ENCODE measurements at regions not wholly inside any gene's neighbourhood (a gene's known extent, or its start where the extent isn't known, plus 50 kb on each side); places are given as distances from the start of the nearest gene placed in this dataset.

DNA sequence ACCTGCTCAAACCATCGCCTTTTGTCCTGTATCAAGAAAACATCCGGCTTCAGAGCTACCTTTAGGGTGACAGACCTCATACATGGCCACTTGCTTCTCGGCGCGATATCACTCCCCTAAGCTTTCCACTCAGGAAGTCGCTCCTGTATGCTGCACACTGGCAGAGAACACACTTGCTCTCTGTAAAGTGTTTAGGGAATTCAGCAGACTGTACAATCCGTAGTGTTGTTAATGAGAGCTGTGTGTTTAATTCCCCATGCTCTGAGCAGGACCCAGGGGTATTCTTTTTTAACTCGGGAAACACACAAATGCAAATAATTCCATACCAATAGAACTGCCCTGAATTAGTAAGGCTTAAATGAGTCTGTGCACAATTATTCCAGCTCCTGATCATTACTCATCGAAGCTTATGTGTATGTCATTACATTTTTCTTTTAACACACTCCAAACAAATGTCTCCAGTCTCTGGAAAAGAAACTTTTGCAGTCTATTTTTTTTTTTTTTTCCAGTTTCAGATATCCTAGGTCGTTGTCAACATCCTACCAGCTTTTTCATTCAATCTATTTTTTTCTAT lies 338.7 kb upstream of the ARID1B start:
- DNase-seq = peak; percentile 44

DNA sequence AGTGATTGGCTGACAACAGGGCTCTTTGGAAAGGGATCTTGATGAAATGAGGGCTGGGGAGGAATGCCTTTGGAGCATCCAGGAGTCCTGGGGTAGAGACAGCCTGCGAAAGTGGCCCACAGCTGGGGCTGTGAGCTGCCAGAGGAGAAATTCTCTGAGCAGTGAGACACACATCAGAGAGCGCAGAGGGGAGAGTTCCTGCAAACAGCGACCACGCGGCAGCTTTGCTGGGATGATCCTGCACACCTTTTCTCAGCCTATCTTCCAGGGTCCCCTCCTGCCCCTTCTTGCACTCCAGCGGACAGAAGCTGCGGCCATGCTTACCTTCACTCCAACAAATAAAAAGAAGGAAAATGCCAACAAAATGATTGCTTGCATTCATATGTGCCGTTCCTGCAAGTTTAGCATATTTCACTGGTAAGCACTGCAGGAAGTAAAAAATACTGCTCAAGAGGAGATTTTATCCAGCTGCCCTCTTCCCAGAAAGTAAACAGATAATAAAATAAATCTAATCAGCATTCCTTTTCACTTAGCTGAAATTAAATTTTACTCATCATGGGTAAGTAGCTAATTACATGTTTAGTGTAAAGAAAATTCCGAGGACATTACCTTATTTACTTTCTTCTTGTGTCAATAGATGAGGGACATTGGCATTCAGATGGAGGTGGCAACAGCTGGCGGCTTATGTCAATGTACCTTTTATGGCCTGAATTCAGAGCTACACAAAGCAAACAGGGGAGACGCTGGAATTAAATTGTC lies 339.9 kb upstream of the ARID1B start:
- no peak for DNase-seq

DNA sequence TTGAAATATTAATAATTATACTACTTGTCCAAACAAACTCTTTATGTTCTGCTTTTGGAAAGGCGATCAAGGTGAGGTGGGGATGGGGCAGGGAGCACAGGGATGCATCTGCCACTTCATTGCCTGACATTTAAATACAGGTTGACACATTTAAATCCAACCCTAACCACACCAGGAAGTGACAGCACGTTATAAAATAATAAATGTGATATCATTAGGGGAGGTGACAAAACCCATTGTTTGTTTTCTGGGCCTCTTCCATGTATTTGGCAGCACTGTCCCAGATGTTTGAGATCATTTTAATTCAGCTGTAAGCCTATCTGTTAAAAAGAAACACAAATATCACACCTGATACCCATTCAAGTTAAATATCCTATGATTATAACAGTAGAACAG lies 342.4 kb upstream of the ARID1B start:
- DNase-seq = no peak

DNA sequence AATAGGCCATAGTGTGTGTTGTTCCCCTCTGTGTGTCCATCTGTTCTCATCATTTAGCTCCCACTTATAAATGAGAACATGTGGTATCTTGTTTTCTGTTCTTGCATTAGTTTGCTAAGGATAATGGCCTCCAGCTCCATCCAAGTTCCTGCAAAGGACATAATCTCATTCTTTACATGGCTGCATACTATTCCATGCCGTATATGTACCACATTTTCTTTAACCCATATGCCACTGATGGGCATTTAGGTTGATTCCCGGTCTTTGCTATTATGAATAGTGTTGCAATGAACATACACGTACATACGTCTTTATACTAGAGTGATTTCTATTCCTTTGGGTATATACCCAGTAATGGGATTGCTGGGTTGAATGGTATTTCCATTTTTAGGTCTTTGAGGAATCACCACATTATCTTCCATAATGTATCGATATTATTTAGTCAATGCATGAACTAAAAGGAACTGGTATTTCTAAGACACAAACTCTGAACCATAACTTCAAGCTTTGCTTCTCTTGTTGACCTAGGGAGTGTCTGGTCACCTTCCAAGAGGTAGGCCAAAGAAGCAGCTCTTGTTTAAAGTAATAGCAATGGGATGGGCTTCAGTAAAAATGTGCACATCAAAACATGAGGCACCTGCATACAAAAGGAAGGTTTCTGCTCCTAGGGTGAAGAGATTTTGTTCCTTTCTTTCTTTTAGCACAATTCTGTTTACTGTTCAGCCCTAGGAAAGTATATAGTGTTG lies 343.0 kb upstream of the ARID1B start:
- no peak for DNase-seq

DNA sequence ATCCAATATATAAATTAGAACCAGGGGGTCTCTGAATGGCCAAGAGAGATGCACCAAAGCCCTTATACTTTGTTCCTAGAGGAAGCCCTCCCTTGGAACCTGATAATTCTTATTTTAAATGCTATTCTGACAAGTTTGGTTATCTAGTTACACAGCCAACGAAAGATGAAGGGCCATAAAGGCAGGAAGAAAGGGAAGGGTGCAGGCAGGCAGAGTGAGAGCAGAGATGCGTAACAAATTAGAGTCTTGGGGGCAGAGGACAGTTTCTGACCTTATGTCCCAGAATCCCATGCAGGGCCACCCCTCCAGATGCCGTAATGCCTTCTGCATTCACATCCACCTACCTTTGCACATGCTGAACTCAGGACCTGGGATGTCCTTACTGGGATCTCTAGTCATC lies 344.6 kb upstream of the ARID1B start:
- no peak for DNase-seq

DNA sequence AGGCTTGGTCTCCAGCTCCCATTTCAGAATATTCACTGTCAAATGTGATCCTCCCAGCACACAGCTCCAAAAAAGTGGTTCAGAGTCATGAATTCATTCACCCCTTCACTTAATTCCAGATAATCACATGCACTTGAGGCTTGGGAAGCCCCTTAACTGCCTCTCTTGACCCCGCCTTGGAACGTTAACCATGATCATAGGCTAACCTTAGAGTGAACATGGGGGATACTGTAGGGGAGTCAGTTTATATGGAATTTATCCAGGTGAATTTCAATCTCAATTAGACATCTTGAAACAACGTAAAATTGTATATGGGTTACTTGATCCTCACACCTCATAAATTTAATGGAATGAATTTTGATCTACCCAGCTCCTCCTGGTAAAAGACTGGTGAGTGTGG lies 346.8 kb upstream of the ARID1B start:
- DNase-seq = no peak

DNA sequence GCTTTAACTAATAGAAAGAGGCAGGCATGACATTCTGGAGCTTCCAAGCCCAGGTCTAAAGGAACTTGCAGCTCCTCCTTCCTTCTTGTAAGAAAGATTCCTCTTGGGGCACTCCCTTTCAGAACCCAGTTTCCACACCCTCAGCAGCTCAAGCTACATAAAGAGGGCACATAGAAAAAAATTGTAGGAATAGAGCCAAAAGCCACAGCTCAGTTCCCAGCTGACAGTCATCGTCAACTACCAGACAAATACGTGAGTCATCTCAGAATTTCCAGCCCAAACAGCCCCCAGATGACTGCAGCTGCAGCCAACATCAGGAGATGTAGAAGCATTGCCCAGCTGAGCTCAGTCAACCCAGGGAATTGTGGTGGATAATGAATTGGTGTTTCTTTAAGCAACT lies 349.8 kb upstream of the ARID1B start:
- peak; percentile 96 for DNase-seq

DNA sequence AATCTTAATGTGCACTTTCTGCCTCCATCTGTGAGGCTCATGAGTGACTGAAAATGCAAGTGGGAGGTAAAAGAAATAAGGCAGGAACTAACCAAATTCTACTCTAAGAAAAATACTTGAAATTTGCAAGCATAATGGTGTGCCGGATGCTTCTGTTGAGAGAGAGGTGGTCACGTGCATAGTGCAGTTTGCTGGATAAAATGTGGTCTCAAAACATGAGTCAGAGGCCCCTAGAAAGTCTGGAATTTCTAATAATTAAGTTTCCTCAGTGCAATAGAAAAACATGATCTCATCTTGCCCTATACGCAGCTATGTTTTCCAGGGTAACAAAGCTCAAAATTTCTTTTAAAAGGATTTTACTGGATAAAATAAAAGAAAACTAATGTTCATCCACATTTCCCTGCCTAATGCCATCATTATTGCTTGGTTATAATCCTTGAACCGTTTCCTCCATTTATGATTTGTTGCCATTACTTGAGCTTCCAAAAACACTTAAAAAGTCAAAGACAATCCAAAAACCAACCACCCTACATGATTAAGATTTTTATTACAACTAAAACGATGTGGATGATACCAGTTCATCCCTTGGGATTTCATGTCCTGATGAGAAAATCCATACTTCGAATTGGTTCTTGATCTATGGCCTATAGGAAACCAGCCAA lies 351.7 kb upstream of the ARID1B start:
- DNase-seq = peak; percentile 94

DNA sequence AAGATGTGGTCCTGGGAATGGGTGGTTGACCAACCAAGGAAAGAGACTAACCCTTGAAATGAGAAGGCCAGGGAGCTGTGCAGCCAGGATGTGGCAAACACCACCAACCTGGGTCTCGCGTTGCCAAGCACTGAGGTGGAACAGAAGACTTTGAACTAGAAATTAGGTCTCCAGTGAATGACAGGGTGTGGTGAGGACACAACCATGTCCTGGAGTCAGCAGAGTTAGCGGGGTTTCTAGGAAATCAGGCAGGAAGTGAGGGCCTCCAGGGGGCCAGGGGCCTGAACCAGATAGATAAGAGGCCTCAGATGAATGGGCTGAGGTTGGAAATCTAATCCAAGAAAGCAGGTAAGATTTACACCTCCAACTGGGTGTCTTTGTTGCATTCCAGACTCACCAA lies 353.3 kb upstream of the ARID1B start:
- DNase-seq = no peak

DNA sequence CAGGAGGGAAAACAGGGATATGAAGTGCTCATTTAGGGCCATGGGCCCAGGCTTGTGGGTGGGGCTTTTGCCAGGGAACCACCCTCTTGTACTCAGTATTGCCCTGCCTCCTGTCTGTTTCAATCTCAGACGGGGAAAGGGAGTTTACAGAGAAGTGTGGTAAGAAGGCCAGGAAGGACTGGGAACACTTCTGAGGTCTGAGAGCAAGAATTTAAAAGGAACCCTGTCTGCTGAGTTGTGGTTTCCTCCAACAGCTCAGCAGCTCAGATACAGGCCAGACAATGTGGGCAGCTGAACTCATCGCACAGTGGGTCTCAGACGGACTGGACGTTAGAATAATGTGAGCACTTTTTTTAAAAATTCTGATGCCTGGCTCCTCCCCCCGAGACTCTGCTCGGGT lies 354.1 kb upstream of the ARID1B start:
- no peak for DNase-seq

DNA sequence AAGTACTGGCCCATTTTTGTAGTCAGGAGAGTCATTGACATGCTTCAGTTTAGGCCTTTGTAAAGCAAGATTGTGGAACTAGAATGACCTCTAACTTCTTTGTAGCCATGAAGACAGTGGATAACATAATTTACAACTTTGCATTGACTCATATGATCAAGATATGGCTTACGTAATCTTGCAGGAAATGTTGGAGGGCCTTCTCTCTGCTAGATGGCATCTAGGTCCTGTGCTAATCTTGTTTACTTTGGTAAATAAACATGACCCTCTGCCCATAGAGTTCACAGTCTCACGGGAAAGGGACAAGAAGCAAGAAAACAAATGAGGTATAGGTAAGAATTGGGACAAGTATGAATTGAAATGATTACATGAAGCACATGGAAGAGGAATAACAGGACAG lies 355.2 kb upstream of the ARID1B start:
- no peak for DNase-seq

DNA sequence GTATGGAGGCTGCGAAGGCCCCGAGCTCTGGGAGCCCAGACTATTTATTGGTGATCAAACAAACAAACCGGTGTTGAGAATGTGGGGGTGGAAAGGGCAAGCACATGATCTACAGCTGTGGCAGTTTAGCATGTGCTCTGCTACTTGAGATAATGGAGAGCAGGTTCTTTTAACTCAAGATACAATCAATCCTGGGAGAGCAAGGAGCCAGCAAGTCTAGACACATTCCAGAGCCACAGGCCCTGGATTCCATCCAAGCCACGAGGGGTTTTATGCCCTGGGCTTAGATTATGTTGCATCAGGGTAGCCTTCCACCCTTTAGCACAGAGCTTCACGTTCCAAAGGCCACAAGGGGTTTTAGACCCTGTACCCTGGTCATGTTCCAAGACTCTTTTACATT lies 355.9 kb upstream of the ARID1B start:
- peak; percentile 72 for DNase-seq

DNA sequence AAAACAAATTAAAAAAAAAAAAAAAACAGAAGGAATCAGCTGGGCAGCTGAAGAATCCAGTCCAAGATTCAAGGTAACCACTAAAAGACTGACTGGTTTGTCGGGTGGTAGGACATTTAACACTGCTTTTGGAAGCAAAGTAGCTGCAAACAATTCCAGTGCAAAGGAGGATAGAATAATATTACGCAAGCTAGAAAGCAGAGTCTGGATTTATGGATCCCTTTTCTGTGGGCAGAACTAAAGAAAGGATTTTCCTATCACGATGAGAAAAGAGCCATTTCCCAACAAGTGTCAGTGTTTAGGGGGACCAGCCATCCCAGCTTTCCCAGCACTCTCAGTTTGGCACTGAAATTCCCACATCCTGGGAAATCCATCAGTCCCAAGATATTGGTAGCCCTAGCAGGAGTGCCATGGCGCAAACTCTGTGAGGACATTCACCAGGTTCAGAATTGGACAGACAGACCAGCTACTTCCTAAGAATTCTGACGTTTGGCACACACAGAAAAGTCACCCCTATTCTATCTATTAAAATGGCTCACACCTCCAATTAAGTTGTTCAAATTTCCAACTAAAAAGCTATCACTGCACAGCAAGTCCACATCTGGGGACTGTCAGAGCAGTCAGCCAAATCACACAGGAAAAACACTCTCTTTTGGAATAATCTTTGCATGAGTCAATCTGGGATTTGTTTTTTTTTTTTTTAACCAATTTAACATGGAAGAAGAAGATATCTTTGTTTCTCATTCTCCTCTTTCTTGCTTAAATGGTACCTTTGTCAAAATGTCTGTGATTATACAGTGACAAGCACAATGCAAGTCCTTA lies 356.8 kb upstream of the ARID1B start:
- DNase-seq = peak; percentile 56

DNA sequence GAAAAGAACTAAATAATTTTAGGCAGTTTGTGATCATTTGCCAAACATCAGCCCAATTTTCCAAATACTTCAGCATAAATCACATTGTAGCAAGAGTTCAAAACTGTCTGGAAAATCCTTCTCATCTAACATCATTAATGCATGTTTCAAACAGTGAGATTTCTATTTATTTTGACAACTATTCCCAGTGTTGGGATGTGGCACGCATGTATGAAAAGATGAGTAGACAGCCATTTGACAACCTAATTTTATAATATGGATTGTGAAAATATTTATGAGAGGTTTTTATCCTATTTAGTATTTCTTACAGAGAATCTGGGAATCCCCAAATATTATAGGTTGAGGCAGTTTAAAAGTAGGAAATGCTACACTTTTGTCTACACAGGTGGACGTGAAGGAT lies 357.6 kb upstream of the ARID1B start:
- no peak for DNase-seq

DNA sequence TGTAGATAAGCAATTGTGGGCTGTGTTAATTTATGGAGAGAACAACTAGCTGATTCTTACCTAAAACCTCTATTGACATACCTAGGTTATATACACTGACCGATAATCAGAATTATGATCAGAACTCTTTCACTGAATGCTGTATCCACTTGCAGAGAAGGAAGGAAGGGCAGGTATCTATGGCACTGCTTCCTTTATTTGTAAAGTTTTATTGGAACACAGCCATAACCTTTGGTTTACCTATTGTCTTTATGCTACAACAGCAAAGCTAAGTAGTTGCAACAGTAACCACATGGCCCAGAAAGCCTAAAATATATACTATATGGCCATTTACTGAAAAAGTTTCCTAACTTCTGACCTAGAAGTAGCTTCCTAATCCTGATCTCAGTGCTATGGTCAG lies 358.9 kb upstream of the ARID1B start:
- DNase-seq = no peak

DNA sequence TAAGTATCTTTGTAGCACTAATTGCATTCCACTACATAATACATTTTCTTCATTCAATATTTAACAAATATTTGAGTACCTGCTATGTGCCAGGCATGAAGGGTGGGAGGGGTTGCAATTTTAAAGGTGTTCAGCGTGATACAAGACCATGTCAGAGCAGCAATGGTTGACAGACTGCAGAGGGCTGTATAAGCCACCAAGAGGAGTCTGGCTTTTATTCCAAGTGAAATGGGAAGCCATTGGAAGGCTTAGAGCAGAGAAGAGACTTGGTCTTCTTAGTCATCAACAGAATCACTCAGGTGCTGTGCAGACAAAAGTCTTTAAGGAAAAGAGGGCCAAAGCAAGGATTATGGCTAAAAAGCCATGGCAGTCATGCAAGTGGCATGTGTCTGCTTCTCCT lies 360.8 kb upstream of the ARID1B start:
- no peak for DNase-seq

DNA sequence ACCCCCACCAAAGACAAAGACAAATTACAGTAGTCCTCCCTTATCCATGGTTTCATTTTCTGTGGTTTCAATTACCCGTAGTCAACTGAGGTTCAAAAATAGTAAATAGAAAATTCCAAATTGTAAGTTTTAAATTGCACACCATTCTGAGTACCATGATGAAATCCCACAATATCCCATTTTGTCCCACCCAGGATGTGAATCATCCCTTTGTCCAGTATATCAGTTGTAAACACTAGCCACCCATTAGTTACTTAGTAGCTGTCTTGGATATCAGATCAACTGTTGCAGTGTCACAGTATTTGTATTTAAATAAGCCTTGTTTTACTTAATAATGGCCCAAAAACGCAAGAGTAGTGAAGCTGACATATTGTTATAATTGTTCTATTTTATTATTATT lies 364.0 kb upstream of the ARID1B start:
- DNase-seq = no peak

DNA sequence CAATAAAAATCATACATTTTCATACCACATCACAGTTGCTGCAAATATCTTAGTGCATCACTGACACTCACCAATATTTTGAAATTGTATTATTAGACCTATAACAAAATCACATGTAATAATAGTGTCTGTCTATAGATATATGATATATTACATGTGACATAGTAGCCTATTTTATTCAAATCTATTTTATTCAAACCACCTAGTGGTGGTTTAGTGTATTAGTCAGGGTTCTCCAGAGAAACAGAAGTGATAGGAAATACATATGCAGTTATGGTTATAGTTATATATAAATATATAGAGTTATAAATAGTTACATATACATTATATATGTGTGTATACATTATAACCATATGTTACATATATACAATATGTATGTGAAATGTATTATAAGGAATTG lies 366.5 kb upstream of the ARID1B start:
- DNase-seq = no peak

DNA sequence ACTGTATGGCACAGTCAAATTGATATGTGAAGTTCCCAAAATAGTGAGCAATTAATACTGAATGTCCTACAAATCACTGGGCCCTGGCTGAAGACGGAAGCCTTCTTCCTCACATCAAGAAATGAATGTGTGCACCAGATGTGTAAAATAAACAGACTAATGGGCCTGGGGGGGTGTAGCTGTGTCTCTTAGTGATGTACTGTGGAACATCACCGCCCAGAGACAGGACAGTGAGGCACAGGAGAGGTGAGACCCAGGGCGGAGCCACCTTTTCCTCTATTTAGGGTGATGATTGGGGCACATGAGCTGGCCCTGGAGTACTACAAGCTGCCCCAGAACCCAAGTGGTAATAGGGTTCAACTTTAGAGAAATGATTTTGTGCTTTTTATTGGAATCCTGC lies 368.5 kb upstream of the ARID1B start:
- DNase-seq = no peak

DNA sequence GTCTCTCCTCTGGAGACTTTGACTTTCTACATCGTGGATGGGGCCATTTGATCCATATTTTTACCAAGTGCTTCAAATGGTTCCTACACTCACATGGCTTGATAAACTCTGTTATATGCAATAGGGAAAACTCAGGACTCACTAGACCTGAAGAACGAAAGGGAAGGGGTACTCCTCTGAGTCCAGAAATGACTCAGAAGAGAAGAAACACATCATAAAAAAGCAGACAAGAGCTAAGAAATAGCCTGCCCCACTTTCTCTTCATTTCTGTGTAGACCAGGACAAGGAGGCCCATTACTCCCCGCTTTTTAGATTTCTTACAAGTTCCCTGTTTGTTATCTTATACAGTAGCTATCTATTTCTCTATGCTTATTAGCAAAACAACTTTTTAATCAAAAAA lies 369.8 kb upstream of the ARID1B start:
- no peak for DNase-seq

DNA sequence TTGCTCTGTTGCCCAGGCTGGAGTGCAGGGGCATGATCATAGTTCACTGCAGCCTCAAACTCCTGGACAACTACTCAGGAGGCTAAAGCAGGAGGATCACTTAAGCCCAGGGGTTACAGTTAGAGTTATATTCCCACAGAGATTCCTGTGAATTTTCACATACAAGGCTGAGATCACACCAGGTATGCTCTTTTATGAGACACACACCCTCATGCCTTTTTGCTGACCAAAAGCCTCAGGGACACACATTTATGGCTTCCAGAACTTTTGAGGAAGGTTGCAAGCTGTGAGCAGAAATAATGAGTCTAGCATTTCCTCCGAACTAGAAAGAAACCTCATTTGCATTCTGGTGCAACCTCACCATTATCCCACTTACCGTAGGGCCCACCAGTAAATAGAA lies 370.5 kb upstream of the ARID1B start:
- no peak for DNase-seq

DNA sequence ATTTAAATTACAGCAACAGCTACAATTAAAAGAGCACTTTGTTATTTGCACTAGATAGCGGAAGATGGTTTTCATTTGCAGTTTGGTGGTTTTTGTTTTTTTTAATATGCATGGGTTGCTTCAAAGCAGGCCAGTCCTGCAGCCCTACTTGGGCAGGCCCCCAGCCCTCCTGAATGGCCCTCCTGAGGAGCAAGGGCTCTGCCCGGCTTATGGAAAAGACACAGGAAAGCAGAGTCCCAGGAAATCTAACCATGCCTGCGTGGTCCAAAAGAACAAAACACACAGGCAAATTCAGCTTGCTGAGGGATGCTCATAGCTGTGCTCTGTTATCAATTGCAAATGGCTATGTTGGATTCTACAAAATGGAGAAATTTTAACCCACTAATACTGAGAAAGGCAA lies 371.1 kb upstream of the ARID1B start:
- DNase-seq = no peak

DNA sequence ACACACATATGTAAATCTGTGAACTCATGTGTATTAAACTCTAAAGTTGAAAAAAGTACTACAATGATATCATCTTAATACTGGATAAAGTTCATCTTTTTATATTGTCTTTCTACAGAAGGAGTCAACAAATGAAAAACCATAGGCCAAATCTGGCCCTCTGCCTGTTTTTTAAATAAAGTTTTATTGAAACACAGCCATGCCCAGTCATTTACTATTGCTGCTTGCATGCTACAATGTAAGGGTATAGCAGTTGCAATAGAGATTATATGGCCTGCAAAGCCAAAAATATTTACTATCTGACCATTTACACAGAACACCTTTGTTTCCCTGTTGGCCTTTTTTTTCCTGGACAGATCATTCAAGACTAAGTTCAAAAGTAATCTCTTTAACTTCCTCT lies 374.6 kb upstream of the ARID1B start:
- DNase-seq = no peak

All from fibroblast of skin of right biceps (primary cell).